Retinal pigment epithelial cell (primary cell): ENCODE measurements at regions not wholly inside any gene's neighbourhood (a gene's known extent, or its start where the extent isn't known, plus 50 kb on each side); places are given as distances from the start of the nearest gene placed in this dataset.

Source experiments
- DNase-seq: peaks from one replicate; pipeline ENCODE4 v3.0.0-alpha.2; 2010; ENCODE audit warnings: low read depth
- H3K4me3 ChIP-seq: 2 replicates; pipeline ENCODE4 v1.5.1; 2011; ENCODE audit warnings: mild to moderate bottlenecking, low read length, control low read depth, moderate library complexity
- TF ChIP-seq, protein P1 (sequence below): conservative IDR thresholded peaks from 2 replicates; pipeline ENCODE4 v1.5.1; 2011; ENCODE audit warnings: low read depth, low read length, control low read depth, inconsistent platforms

DNA sequence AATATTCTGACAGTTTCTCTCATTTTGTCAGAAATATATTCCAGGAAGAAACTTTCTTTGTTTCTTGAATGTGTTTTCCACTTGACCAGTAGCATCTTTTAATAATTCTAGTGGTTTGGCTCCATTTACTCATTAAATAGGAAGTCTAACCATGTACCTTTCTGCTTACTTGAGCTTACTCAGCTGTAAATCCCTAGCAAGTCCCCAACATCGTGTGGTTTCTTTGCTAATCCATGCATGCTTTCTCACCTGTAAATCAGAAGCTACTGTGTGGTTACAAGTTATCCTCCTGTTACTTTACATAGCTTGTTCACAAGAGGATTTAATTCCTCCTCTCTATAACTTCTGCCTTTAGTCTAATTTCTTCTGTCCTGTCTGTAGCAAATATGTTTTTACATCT, 227.7 kb downstream of the FSCB start:
- DNase-seq: no peak
- TF ChIP-seq, protein P1, sequence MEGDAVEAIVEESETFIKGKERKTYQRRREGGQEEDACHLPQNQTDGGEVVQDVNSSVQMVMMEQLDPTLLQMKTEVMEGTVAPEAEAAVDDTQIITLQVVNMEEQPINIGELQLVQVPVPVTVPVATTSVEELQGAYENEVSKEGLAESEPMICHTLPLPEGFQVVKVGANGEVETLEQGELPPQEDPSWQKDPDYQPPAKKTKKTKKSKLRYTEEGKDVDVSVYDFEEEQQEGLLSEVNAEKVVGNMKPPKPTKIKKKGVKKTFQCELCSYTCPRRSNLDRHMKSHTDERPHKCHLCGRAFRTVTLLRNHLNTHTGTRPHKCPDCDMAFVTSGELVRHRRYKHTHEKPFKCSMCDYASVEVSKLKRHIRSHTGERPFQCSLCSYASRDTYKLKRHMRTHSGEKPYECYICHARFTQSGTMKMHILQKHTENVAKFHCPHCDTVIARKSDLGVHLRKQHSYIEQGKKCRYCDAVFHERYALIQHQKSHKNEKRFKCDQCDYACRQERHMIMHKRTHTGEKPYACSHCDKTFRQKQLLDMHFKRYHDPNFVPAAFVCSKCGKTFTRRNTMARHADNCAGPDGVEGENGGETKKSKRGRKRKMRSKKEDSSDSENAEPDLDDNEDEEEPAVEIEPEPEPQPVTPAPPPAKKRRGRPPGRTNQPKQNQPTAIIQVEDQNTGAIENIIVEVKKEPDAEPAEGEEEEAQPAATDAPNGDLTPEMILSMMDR: no peak

DNA sequence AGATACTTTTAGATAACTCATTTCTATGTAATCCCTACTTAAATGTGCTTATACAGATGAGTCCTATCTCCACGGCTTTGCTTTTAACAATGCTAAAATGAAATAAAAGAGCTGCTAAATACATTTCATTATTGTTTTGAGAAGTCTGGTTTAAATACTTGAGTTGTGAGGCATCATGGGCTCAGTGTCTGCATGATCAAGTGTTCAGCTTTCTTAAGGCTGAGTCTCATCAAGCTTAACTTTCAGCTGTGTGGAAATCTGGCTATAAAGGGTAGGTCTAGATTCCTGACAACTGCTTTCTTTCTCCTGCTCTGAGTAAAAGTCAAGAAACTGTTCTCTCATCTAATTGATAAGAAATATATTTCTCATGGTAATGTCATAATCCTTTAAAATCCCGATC, 235.4 kb downstream of the FSCB start:
- TF ChIP-seq, protein P1: no peak
- no peak overlapping the region for H3K4me3 ChIP-seq
- DNase-seq: peak; percentile 2

More for the DNA sequence above, 227.7 kb downstream of the FSCB start:
- H3K4me3 ChIP-seq: no peak overlapping the region

DNA sequence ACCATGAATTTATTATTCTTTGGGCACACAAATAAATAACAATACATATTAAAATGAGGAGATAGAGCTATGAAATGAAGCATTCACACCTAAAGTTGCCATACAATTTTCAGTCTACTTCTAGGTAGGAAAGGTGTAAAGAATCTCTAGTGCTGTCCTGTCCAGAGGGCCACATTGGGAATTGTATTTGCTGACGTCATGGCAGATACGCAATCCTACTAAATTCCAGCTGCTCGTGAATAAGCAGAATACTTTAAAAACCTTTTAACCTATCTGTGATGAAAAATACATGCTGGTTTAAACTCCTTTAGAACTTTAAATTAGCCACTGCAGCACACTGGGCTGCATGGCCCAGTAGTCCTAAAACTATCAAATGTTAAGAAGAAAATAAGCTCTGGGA, 236.1 kb downstream of the FSCB start:
- H3K4me3 ChIP-seq: no peak overlapping the region
- TF ChIP-seq, protein P1: no peak
- DNase-seq: no peak

DNA sequence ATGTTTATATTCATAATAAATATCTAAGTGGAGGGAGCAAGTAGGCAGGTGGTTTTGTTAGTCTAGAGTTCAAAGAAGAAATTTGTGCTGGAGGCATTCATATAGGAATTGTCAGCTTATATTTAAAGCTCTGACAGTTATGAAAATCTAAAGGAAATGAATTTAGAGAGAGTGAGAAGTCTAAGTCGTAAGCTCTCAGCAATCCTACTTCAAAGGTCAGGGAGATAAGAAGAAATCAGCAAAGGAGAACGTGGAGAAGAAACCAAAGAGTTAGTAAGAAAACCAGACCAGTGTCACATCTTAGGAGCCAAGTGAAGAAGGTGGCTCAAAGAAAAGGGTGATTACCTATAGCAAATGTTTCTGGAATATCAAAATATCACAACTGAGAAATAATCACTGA, 241.8 kb downstream of the FSCB start:
- H3K4me3 ChIP-seq: no peak overlapping the region
- no peak for DNase-seq
- TF ChIP-seq, protein P1: no peak

DNA sequence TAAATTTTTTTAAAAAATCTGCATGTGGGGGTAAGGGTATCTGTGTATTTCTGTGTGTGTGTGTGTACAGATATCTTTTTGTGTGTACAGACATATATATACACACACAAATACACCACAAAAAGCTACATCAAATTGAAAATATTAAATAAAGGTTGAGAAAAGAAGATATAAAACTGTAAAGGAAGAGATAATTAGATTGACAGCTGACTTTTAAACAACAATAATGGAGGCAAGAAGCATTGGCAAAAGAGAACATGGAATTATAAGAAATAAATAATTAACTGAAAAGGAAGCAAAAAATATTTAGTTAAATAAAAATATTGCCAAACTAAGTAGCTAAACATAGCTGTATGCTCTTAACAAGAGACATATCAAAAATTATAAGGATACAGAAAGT, 291.4 kb downstream of the FSCB start:
- no peak overlapping the region for H3K4me3 ChIP-seq
- TF ChIP-seq, protein P1: no peak
- DNase-seq: no peak

DNA sequence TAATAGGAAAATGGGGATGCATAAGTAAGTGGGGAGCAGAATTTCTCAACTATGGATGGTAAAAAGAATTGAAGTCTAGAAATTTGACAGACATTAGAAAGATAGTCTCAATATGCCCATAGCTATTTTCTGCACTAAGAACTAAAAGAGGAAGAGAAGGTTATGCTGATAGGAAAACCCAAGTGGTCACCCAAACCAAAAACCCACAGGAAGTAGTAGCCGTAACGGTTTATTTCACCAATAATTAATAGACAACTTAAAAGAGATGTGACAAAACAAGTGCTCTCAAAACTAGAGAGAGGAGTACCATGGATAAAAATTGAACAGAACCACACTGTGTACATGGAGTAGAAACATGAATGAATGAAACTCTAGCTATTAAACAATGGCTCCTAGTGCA, 295.4 kb downstream of the FSCB start:
- H3K4me3 ChIP-seq: no peak overlapping the region
- no peak for DNase-seq
- TF ChIP-seq, protein P1: no peak

DNA sequence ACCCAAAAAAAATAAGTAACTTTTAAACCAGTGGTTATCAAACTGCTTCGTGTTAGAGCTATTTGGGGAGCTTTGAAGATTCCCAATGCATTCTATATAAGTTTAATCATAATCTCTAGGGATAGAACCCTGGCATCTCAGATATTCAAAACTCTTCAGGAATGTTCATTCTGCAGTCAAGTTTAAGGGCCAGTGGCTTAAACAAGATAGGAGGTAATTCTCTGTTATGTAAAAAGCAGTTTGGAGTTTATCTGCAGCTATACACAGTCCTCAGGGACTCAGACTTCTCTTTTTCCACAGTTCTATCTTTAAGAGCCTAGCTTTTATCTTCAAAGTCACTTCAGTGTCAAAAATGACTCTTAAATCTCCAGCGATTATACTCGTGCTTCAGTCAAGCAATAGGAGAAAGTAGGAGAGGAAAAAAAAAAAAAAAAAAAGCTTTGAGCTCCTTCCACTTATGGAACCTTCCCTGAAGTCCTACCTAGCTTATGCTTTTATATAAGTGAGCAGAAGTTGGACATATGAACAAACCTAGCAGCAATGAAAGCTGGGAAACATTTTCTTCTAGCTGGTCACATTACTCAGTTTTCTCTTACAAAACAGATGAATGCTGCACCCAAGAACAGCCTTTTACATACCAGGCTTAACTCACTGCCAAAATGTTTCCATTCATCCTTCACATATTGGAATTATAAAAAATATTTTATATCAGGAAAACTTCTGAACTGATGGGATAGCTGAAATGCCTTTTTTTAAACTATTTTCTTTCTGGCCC, 302.8 kb downstream of the FSCB start:
- H3K4me3 ChIP-seq: no peak overlapping the region
- TF ChIP-seq, protein P1: no peak
- DNase-seq: peak; percentile 29
